ENCODE measurements at regions not wholly inside any gene's neighbourhood (a gene's known extent, or its start where the extent isn't known, plus 50 kb on each side); places are given as distances from the start of the nearest gene placed in this dataset.
"Not testable (repeated sequence)": the region's sequence is repeated elsewhere in the genome, so short reads cannot be mapped to it uniquely, and the experiment has no call there.

- TF ChIP-seq EZH2 (IDR thresholded peaks at IDR 0.05); POLR2AphosphoS5 (IDR thresholded peaks at IDR 0.05; ENCODE audit: borderline replicate concordance, low read depth, low read length); FOXP2 (optimal IDR thresholded peaks at IDR 0.05; ENCODE audit: control extremely low read depth, extremely low read length, insufficient read depth): not testable (repeated sequence)
Observed at GRCh38 chrX:85529141-85529540, 149.7 kb upstream of the POF1B start.

Measured in SK-N-MC (cell line).